Naive thymus-derived CD4-positive, alpha-beta T cell (primary cell): ENCODE measurements at regions not wholly inside any gene's neighbourhood (a gene's known extent, or its start where the extent isn't known, plus 50 kb on each side); places are given as distances from the start of the nearest gene placed in this dataset.
A peak's percentile ranks its signal among the peaks of the same experiment; 100 is the strongest.

Source experiments
- ATAC-seq: fragments of 150-1000 bp; cut with Tn5 transposase; 2 replicates; pipeline ENCODE4 v1.10.0; 2021; ENCODE audit warnings: mild to moderate bottlenecking, moderate library complexity
- CTCF ChIA-PET: fragments of 350-600 bp; sonication (Branson Sonifier 250); formaldehyde crosslinking; loops from one replicate; lab custom pipeline; 2021; ENCODE audit warnings: antibody characterized with exemption; lab: Charles Lee
- POLR2A ChIA-PET: fragments of 350-600 bp; sonication (Branson Sonifier 250); formaldehyde crosslinking; loops from one replicate; lab custom pipeline; 2021; ENCODE audit warnings: antibody characterized with exemption, inconsistent platforms; lab: Charles Lee
- DNase-seq, 9 donors: peaks; one replicate each; pipeline versions ENCODE4 v3.0.0 to v3.0.0-alpha.2; 2020 to 2022; ENCODE audit warnings: mixed read lengths in 1 of 9
- H3K27ac ChIP-seq: one replicate; pipeline ENCODE4 v1.7.0; 2013; ENCODE audit warnings: mild to moderate bottlenecking, low read depth, low read length, moderate library complexity
- H3K27me3 ChIP-seq, 2 donors: one replicate each; pipeline ENCODE4 v1.7.0; 2013; ENCODE audit warnings: low read length in 2 of 2, mild to moderate bottlenecking in 2 of 2, moderate library complexity in 2 of 2; ENCODE audit not compliant: control insufficient read depth in 2 of 2, insufficient read depth in 2 of 2
- H3K36me3 ChIP-seq, 3 experiments: 1 replicate in 2 of 3; 2 replicates in 1 of 3; pipeline ENCODE4 v1.7.0; 2013; ENCODE audit warnings: low read length in 3 of 3, mild to moderate bottlenecking in 3 of 3, moderate library complexity in 1 of 3; ENCODE audit not compliant: insufficient read depth in 3 of 3, control insufficient read depth in 2 of 3
- H3K4me1 ChIP-seq, 2 donors: one replicate each; pipeline ENCODE4 v1.7.0; 2013; ENCODE audit warnings: low read length in 2 of 2, mild to moderate bottlenecking in 2 of 2, moderate library complexity in 1 of 2; ENCODE audit not compliant: control insufficient read depth in 2 of 2, insufficient read depth in 2 of 2
- H3K4me3 ChIP-seq: 2 replicates; pipeline ENCODE4 v1.7.0; 2013; ENCODE audit warnings: mild to moderate bottlenecking, low read length
- H3K9me3 ChIP-seq, 3 experiments: 1 replicate in 2 of 3; 2 replicates in 1 of 3; pipeline ENCODE4 v1.7.0; 2013; ENCODE audit warnings: low read length in 3 of 3; ENCODE audit not compliant: control insufficient read depth in 2 of 3
- H3K27ac Mint-ChIP-seq, 9 donors: one replicate each; pipeline ENCODE4 v1.8.0; 2020 to 2022; ENCODE audit warnings: mixed read lengths in 9 of 9, mild to moderate bottlenecking in 8 of 9, moderate library complexity in 5 of 9, inconsistent platforms in 2 of 9
- H3K27me3 Mint-ChIP-seq, 5 donors: one replicate each; pipeline ENCODE4 v1.8.0; 2021 to 2022; ENCODE audit warnings: mixed read lengths in 5 of 5, mild to moderate bottlenecking in 1 of 5
- H3K36me3 Mint-ChIP-seq, 5 donors: one replicate each; pipeline ENCODE4 v1.8.0; 2020 to 2022; ENCODE audit warnings: mixed read lengths in 5 of 5, mild to moderate bottlenecking in 3 of 5, inconsistent platforms in 1 of 5
- H3K4me1 Mint-ChIP-seq, 7 donors: one replicate each; pipeline ENCODE4 v1.8.0; 2020 to 2022; ENCODE audit warnings: mixed read lengths in 7 of 7, mild to moderate bottlenecking in 3 of 7, inconsistent platforms in 1 of 7
- H3K4me3 Mint-ChIP-seq, 10 donors: one replicate each; pipeline ENCODE4 v1.8.0; 2020 to 2022; ENCODE audit warnings: mild to moderate bottlenecking in 10 of 10, mixed read lengths in 10 of 10, moderate library complexity in 6 of 10, inconsistent platforms in 2 of 10
- H3K9me3 Mint-ChIP-seq, 11 donors: one replicate each; pipeline ENCODE4 v1.8.0; 2020 to 2022; ENCODE audit warnings: mixed read lengths in 11 of 11, mild to moderate bottlenecking in 4 of 11, inconsistent platforms in 1 of 11, moderate library complexity in 1 of 11
- intact Hi-C, 2 donors: fragments of 100-400 bp; cut with micrococcal nuclease; formaldehyde crosslinking; loops; one replicate each; pipeline ENCODE4 v1.15.1; 2023

DNA sequence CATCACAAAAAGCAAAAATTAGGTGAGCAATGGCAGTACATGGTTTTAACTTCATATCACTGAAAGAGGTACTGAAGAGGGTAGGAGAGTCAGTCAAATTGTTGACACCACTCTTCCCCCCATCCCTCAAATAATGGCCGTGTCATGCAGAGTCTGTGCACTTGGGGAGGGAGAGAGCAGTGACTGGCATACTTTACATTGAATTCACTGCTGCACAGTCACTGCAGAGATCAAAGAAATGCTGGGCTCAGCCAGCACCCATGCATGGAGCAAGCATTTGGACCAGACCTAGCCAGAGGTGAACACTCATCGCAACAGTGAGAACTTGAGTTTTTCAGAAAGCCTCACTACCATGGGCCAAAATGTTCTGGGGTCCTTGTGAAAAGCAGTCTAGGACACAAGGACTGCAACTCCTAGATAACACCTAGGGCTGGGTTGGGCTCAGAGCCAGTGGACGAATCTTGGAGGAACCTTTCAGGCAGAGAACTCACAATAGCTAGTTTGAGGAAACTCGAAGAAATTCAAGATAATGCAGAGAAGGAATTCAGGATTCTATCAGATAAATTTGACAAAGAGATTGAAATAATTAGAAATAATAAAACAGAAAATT, 112.9 kb downstream of the NR4A2 start:
- Histone ChIP-seq H3K36me3 (no peaks in the 10 kb centered on the region), H3K9me3 (no peaks in the 10 kb centered on the region), H3K27ac (no peak overlapping the region), H3K4me3 (no peak overlapping the region), H3K27me3 (no peaks in the 10 kb centered on the region), H3K4me1 (no peaks in the 10 kb centered on the region)
- H3K27me3 Mint-ChIP-seq, result peaks cover 0 to 34% (median 19%) of the 10 kb centered on the region in 5 donors
- ATAC-seq, result no peak
- H3K4me1 Mint-ChIP-seq, result no peaks in the 10 kb centered on the region
- no peak overlapping the region for H3K27ac Mint-ChIP-seq
- H3K4me3 Mint-ChIP-seq, result no peak overlapping the region
- no peak for DNase-seq
- peaks cover 0 to 22% (median 10%) of the 10 kb centered on the region in 5 donors for H3K36me3 Mint-ChIP-seq
- POLR2A ChIA-PET, result no interaction called here
- intact Hi-C loops, result no loop called here
- CTCF ChIA-PET, result no interaction called here
- H3K9me3 Mint-ChIP-seq, result peaks cover 13 to 46% (median 33%) of the 10 kb centered on the region in 11 donors

DNA sequence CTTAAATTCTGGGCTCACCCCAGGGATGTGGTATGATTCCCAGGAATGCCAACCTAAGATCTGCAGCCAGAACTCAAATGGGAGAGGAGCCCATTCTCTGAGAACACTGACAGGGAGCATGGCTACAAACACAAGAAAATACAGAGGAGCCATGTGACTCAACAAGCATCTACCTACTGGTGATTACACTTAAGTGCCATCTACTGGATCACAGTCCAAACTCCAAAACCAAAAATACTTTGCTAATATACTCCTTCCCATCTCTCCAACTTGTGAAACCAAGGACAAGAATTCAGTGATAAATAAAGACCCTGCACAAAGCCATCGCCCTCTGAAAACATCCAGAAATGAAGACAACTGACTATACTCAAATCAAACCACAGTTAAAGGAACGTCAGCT, 116.9 kb downstream of the NR4A2 start:
- ATAC-seq (no peak), DNase-seq (no peak)
- Histone ChIP-seq H3K4me1 (no peaks in the 10 kb centered on the region), H3K27me3 (no peaks in the 10 kb centered on the region), H3K36me3 (no peaks in the 10 kb centered on the region), H3K27ac (no peak overlapping the region), H3K9me3 (no peaks in the 10 kb centered on the region), H3K4me3 (no peak overlapping the region)
- CTCF ChIA-PET, result no interaction called here
- Mint-ChIP-seq H3K36me3 (peaks cover 0 to 12% (median 0%) of the 10 kb centered on the region in 5 donors), H3K4me1 (no peaks in the 10 kb centered on the region), H3K27ac (no peak overlapping the region), H3K9me3 (peaks cover 1 to 12% (median 5%) of the 10 kb centered on the region in 11 donors), H3K4me3 (no peak overlapping the region), H3K27me3 (peaks cover 0 to 55% (median 24%) of the 10 kb centered on the region in 5 donors)
- intact Hi-C loops, result no loop called here
- POLR2A ChIA-PET, result no interaction called here

DNA sequence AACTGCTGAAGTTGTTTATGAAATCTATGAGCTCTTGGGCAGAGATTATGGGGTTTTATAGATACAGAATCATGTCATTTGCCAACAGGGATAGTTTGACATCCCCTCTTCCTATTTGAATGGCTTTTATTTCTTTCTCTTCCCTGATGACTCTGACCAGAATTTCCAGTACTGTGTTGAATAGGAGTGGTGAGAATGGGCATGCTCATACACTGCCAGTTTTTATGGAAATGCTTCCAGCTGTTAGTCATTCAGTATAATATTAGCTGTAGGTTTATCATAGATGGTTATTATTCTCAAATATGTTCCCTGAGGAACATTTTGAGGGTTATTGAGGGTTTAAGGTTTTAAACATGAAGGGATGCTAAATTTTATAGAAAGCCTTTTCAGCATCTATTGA, 121.2 kb downstream of the NR4A2 start:
- Histone ChIP-seq H3K36me3 (no peaks in the 10 kb centered on the region), H3K4me3 (no peak overlapping the region), H3K4me1 (no peaks in the 10 kb centered on the region), H3K27me3 (no peaks in the 10 kb centered on the region), H3K27ac (no peak overlapping the region), H3K9me3 (no peaks in the 10 kb centered on the region)
- Mint-ChIP-seq H3K27ac (no peak overlapping the region), H3K4me3 (no peak overlapping the region), H3K36me3 (no peaks in the 10 kb centered on the region), H3K27me3 (peaks cover 0 to 39% (median 15%) of the 10 kb centered on the region in 5 donors), H3K9me3 (peaks cover 0 to 5% (median 0%) of the 10 kb centered on the region in 11 donors), H3K4me1 (peaks cover 0 to under 1% (median 0%) of the 10 kb centered on the region in 7 donors)
- ChIA-PET POLR2A (no interaction called here), CTCF (no interaction called here)
- no peak for ATAC-seq
- intact Hi-C loops, result no loop called here
- no peak for DNase-seq

DNA sequence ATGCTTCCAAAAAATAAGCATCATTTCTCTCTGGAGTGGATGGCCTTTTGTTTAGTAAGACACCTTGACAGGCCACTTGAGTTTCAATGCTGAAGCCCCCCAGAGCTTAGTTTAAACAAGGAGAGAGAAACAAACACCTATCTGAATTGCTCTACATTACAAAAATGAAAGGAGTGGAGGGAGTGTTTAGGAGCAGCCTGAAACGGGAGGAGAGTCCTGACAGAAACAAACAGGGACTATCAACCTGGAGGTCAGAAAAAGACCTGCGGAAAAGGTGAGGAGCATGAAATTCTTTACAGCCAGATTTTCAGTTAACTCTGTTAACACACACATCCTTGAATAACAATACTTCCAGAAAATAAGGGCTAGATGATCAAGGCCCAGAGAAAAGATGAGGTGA, 126.2 kb downstream of the NR4A2 start:
- no peaks in the 10 kb centered on the region for H3K36me3 ChIP-seq
- H3K36me3 Mint-ChIP-seq, result no peaks in the 10 kb centered on the region
- H3K27ac ChIP-seq, result no peak overlapping the region
- H3K9me3 ChIP-seq, result no peaks in the 10 kb centered on the region
- H3K4me1 ChIP-seq, result no peaks in the 10 kb centered on the region
- H3K4me3 Mint-ChIP-seq, result no peak overlapping the region
- H3K4me3 ChIP-seq, result no peak overlapping the region
- intact Hi-C loops, result no loop called here
- no peaks in the 10 kb centered on the region for H3K27me3 ChIP-seq
- POLR2A ChIA-PET, result no interaction called here
- DNase-seq, result no peak
- H3K27me3 Mint-ChIP-seq, result peaks cover 0 to 10% (median 5%) of the 10 kb centered on the region in 5 donors
- peaks cover 0 to 2% (median 0%) of the 10 kb centered on the region in 7 donors for H3K4me1 Mint-ChIP-seq
- peaks cover 0 to 5% (median 0%) of the 10 kb centered on the region in 11 donors for H3K9me3 Mint-ChIP-seq
- no peak overlapping the region for H3K27ac Mint-ChIP-seq
- ATAC-seq, result no peak
- CTCF ChIA-PET, result interaction anchor here (0.6 kb wide), 1 partner anchor 27 kb away, joined by 3 read pairs; no protein-coding TSS in a partner anchor

DNA sequence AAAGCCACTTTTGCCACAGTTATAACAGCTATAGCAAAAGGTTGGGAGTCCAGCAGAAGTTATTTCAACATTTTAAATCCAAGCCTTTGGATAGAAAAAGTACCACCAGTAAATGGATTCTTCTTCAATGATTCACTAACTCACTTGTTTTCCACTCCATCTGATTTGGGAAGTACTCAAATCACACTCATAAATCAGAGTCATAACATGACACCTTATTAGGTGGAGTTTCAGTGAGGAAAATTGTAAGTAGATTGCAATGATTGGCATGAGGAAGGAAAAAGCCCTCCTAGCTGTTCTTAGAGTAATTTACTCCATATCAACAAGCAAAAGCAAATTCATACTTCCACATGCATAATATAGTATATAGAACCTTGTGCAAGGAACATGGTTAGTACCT, 132.9 kb downstream of the NR4A2 start:
- no peaks in the 10 kb centered on the region for H3K27me3 ChIP-seq
- Mint-ChIP-seq H3K36me3 (no peaks in the 10 kb centered on the region), H3K27me3 (peaks cover 0 to 17% (median 7%) of the 10 kb centered on the region in 5 donors), H3K4me1 (no peaks in the 10 kb centered on the region), H3K27ac (no peak overlapping the region), H3K4me3 (no peak overlapping the region), H3K9me3 (no peaks in the 10 kb centered on the region)
- H3K4me1 ChIP-seq, result no peaks in the 10 kb centered on the region
- H3K27ac ChIP-seq, result no peak overlapping the region
- intact Hi-C loops, result no loop called here
- CTCF ChIA-PET, result no interaction called here
- POLR2A ChIA-PET, result no interaction called here
- no peaks in the 10 kb centered on the region for H3K9me3 ChIP-seq
- ATAC-seq, result no peak
- no peak for DNase-seq
- no peak overlapping the region for H3K4me3 ChIP-seq
- no peaks in the 10 kb centered on the region for H3K36me3 ChIP-seq

DNA sequence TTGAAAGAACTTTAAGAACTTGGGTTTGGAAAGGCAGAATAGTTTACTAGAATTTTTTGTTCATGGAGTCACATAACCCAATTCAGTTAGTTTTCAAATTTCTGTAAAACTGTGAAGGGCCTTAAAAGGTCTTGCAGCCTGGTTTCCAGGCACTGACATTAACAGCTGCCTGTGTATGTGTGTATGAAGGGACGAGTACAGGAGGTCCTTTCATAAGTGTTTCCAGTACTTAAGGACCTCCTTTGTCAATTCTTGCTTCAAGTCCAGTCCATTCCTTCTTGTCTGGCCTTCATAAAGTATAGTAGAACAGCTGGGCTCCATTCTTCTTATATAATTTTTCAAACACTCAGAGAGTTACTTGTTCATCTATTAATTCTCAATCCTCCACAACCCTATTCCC, 136.5 kb downstream of the NR4A2 start:
- no peaks in the 10 kb centered on the region for H3K4me1 Mint-ChIP-seq
- Histone ChIP-seq H3K4me1 (no peaks in the 10 kb centered on the region), H3K9me3 (no peaks in the 10 kb centered on the region), H3K4me3 (no peak overlapping the region), H3K27me3 (no peaks in the 10 kb centered on the region), H3K27ac (no peak overlapping the region), H3K36me3 (no peaks in the 10 kb centered on the region)
- POLR2A ChIA-PET, result no interaction called here
- H3K27me3 Mint-ChIP-seq, result peaks cover 0 to 9% (median 5%) of the 10 kb centered on the region in 5 donors
- ATAC-seq (no peak), DNase-seq (no peak)
- no peak overlapping the region for H3K27ac Mint-ChIP-seq
- intact Hi-C loops, result no loop called here
- no peak overlapping the region for H3K4me3 Mint-ChIP-seq
- H3K36me3 Mint-ChIP-seq, result no peaks in the 10 kb centered on the region
- CTCF ChIA-PET, result no interaction called here
- H3K9me3 Mint-ChIP-seq, result no peaks in the 10 kb centered on the region

DNA sequence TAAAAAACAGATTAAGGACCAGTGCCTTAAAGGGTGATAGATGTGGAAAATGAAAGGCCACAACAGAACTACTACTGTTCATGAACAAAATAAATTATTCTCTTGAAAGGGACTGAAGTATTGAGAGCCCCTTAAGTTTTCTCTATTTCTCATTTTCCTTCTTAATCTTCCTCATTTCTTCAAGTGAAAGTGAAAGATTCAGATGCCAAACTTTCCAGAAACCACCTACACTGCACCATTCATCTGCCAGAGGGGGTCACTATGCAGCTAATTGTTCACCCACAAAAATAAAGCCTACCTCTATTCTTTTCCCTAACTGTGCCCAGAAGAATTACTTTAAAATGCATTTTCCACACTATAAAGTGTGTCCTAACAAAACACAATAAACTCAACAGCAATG, 140.1 kb downstream of the NR4A2 start:
- H3K4me3 Mint-ChIP-seq, result no peak overlapping the region
- CTCF ChIA-PET, result interaction anchor here (0.7 to 1.4 kb wide), 2 partner anchors 143 to 397 kb away, joined by 3 read pairs; no protein-coding TSS in a partner anchor
- H3K4me1 Mint-ChIP-seq, result no peaks in the 10 kb centered on the region
- H3K36me3 ChIP-seq, result no peaks in the 10 kb centered on the region
- H3K4me3 ChIP-seq, result no peak overlapping the region
- H3K27me3 Mint-ChIP-seq, result no peaks in the 10 kb centered on the region
- POLR2A ChIA-PET, result no interaction called here
- H3K27ac Mint-ChIP-seq, result no peak overlapping the region
- no peaks in the 10 kb centered on the region for H3K9me3 ChIP-seq
- no peaks in the 10 kb centered on the region for H3K36me3 Mint-ChIP-seq
- no peak overlapping the region for H3K27ac ChIP-seq
- no peaks in the 10 kb centered on the region for H3K9me3 Mint-ChIP-seq
- DNase-seq (peak in 1 of 9 donors; percentile 3), ATAC-seq (no peak)
- no peaks in the 10 kb centered on the region for H3K4me1 ChIP-seq
- H3K27me3 ChIP-seq, result no peaks in the 10 kb centered on the region
- intact Hi-C loops, result loop anchor here (1.0 to 5.0 kb wide), 2 partner anchors 140 to 397 kb away; partner anchors contain the start of gene NR4A2 (in 1 of the 2)
